ES-I3 (cell line): ENCODE measurements at regions not wholly inside any gene's neighbourhood (a gene's known extent, or its start where the extent isn't known, plus 50 kb on each side); places are given as distances from the start of the nearest gene placed in this dataset.
"Not testable (repeated sequence)": the region's sequence is repeated elsewhere in the genome, so short reads cannot be mapped to it uniquely, and the experiment has no call there.

ENCODE experiments used
- H3K36me3 ChIP-seq: 2 replicates; pipeline ENCODE4 v1.6.1; 2013; ENCODE audit warnings: mild to moderate bottlenecking, low read length, control low read depth, moderate library complexity; ENCODE audit not compliant: insufficient read depth
- H3K4me1 ChIP-seq: 2 replicates; pipeline ENCODE4 v1.6.1; 2013; ENCODE audit warnings: mild to moderate bottlenecking, control low read depth, low read length; ENCODE audit not compliant: insufficient read depth
- H3K9ac ChIP-seq: 2 replicates; pipeline ENCODE4 v1.6.1; 2013; ENCODE audit warnings: low read depth, mild to moderate bottlenecking, low read length, moderate library complexity
- H3K9me3 ChIP-seq: 2 replicates; pipeline ENCODE4 v1.6.1; 2013; ENCODE audit warnings: mild to moderate bottlenecking, low read length, moderate library complexity; ENCODE audit not compliant: control insufficient read depth, insufficient read depth

DNA sequence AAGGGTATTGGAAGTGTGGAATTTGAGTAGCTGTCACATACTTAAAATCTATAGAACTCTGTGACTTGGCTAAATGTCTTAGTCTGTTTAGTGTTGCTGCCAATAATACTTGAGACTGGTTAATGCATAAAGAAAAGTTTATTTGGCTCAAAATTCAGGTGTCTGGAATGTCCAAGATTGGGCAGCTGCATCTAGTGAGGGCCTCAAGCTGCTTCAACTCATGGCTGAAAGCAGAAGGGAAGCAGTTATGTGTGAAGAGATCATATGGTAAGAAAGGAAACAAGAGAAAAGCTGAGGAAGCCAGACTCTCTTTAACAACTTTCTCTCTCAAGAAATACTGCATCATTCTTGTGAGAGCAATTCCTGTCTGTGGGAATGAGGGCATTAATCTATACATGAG, 1043.3 kb upstream of the CDH6 start:
- Histone ChIP-seq H3K4me1 (no peaks in the 10 kb centered on the region), H3K9ac (no peak overlapping the region), H3K9me3 (no peaks in the 10 kb centered on the region), H3K36me3 (no peaks in the 10 kb centered on the region)

- no peak overlapping the region for H3K9ac ChIP-seq
- no peaks in the 10 kb centered on the region for H3K36me3 ChIP-seq
- no peaks in the 10 kb centered on the region for H3K4me1 ChIP-seq
- no peaks in the 10 kb centered on the region for H3K9me3 ChIP-seq
Measured at GRCh38 chr5:30149526-30149925, 1044.0 kb upstream of the CDH6 start.

- H3K9me3 ChIP-seq, result peaks cover under 1% of the 10 kb centered on the region; the same call in 1 of the 2 replicates
- H3K9ac ChIP-seq, result no peak overlapping the region
- no peaks in the 10 kb centered on the region for H3K4me1 ChIP-seq
- no peaks in the 10 kb centered on the region for H3K36me3 ChIP-seq
Measured at GRCh38 chr5:30147976-30148375, 1045.5 kb upstream of the CDH6 start.

- not testable (repeated sequence) for H3K9ac ChIP-seq, H3K4me1 ChIP-seq, H3K36me3 ChIP-seq, H3K9me3 ChIP-seq
Measured at GRCh38 chr5:30144059-30144458, 1049.4 kb upstream of the CDH6 start.

GRCh38 chr5:30142432-30142831, 1051.1 kb upstream of the CDH6 start:
- Histone ChIP-seq H3K9ac (no peak overlapping the region), H3K9me3 (peaks cover 10% of the 10 kb centered on the region), H3K4me1 (no peaks in the 10 kb centered on the region), H3K36me3 (no peaks in the 10 kb centered on the region)

DNA sequence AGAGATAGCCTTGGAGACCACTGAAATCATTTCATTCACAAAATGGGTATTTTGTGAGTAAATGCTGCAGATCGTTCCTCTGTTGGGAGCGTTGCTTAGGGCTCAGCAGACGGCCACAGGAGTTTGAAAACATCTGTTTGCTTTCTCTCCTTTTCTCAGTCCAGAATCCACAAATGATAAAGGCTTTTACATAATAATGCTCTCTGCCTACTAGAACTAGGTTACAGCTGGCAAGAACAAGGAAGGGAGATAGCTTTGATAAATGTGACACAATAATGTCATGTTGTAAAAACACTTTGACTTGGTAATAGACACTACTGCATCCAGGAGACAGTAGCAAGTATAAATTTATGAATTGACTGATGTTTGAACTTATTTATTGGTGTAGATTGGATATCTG, 1072.4 kb upstream of the CDH6 start:
- Histone ChIP-seq H3K9me3 (no peaks in the 10 kb centered on the region), H3K36me3 (no peaks in the 10 kb centered on the region), H3K4me1 (peaks cover 5% of the 10 kb centered on the region; the same call in 1 of the 2 replicates), H3K9ac (no peak overlapping the region)

GRCh38 chr5:30117135-30117534, 1076.4 kb upstream of the CDH6 start:
- H3K9me3 ChIP-seq, result no peaks in the 10 kb centered on the region
- H3K9ac ChIP-seq, result no peak overlapping the region
- H3K36me3 ChIP-seq, result no peaks in the 10 kb centered on the region
- H3K4me1 ChIP-seq, result peaks cover 5% of the 10 kb centered on the region; the same call in 1 of the 2 replicates

DNA sequence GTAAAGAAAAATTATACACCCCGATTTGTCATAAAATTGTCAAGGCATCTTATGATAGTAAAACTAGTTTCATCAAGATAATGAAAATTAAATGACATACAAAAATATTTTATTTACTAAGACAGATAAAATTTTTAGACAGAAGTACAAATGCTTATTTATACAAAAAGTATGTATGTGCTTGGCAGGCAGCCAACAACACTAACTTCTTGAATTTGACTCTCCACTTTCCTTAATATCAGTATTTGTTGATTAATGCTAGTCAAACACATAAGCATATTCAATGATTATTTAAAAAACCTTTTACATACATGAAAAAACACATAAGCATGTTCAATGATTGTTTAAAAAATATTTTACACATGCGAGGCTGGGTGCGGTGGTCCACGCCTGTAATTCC, 1079.9 kb upstream of the CDH6 start:
- no peak overlapping the region for H3K9ac ChIP-seq

DNA sequence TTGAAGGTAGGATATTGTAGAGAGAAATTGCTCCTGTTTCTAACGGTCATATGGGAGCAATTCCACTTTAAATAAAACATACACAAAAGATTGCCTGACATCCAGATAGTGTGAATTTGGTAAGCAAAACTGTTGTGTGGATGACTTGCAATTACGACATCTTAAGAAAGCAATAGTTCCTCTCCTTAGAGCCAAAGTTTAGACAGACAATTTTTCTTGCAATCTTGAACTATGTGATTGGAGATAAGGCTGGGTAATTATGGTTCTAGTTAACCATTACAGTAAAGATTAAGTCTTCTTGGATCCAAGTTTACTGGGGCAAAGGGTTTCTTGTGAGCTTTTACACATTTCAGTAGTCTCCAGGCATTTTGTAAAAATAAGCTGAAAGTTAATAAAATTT, 1080.6 kb upstream of the CDH6 start:
- Histone ChIP-seq H3K9me3 (no peaks in the 10 kb centered on the region), H3K9ac (no peak overlapping the region), H3K36me3 (no peaks in the 10 kb centered on the region), H3K4me1 (no peaks in the 10 kb centered on the region)

More for the DNA sequence above, 1079.9 kb upstream of the CDH6 start:
- H3K36me3 ChIP-seq, result no peaks in the 10 kb centered on the region
- H3K9me3 ChIP-seq, result no peaks in the 10 kb centered on the region
- no peaks in the 10 kb centered on the region for H3K4me1 ChIP-seq

GRCh38 chr5:30108051-30108450, 1085.4 kb upstream of the CDH6 start:
- Histone ChIP-seq H3K9ac (no peak overlapping the region), H3K9me3 (no peaks in the 10 kb centered on the region), H3K4me1 (no peaks in the 10 kb centered on the region), H3K36me3 (no peaks in the 10 kb centered on the region)

- H3K36me3 ChIP-seq, result no peaks in the 10 kb centered on the region
- H3K9ac ChIP-seq, result no peak overlapping the region
- no peaks in the 10 kb centered on the region for H3K4me1 ChIP-seq
Measured at GRCh38 chr5:30106596-30106995, 1086.9 kb upstream of the CDH6 start.

GRCh38 chr5:30104872-30105596, 1088.5 kb upstream of the CDH6 start:
- no peaks in the 10 kb centered on the region for H3K36me3 ChIP-seq
- no peaks in the 10 kb centered on the region for H3K9me3 ChIP-seq
- no peak overlapping the region for H3K9ac ChIP-seq
- H3K4me1 ChIP-seq, result peaks cover 8% of the 10 kb centered on the region; the same call in 1 of the 2 replicates

More at GRCh38 chr5:30106596-30106995, 1086.9 kb upstream of the CDH6 start:
- no peaks in the 10 kb centered on the region for H3K9me3 ChIP-seq

- H3K9me3 ChIP-seq, result no peaks in the 10 kb centered on the region
- H3K4me1 ChIP-seq, result peaks cover 13% of the 10 kb centered on the region; the same call in 1 of the 2 replicates
Measured at GRCh38 chr5:30103452-30104202, 1089.9 kb upstream of the CDH6 start.

DNA sequence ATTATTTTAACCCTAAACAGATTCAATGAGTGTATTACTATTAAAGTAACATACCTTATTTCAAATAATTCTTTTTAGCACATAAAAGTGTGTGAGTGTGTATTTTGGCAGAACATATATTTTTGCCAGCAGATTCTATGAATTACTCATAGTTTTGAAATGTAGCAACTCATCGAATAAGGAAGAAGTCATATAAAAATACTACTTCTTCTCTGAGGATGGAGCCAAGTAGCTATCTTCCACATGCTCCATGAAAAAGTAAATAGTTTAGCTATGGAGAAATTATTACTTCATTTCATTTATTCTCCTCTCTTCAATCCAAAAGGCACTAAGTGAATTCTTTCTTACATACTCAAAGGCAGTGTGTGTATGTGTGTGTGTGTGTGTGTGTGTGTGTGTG, 1090.4 kb upstream of the CDH6 start:
- peaks cover 13% of the 10 kb centered on the region; the same call in 1 of the 2 replicates for H3K4me1 ChIP-seq
- H3K9me3 ChIP-seq, result no peaks in the 10 kb centered on the region
- no peak overlapping the region for H3K9ac ChIP-seq
- no peaks in the 10 kb centered on the region for H3K36me3 ChIP-seq

More at GRCh38 chr5:30103452-30104202, 1089.9 kb upstream of the CDH6 start:
- Histone ChIP-seq H3K9ac (no peak overlapping the region), H3K36me3 (no peaks in the 10 kb centered on the region)

DNA sequence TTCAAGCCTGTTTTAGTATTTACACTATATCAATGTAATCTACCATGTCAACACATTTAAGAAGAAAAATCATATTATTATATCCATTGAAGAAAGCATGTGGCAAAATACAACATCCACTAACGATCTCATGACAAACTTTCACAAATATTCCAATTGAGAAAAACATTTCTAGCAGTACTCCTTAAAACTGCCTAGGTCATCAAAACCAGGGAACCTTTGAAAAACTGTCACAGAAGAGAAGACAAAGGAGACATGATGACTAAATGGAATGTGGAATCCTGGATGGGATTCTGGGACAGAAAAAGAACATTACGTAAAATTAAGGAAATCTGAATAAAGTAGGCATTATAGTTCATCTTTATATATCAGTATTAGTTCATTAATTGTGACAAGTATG, 1091.3 kb upstream of the CDH6 start:
- peaks cover 13% of the 10 kb centered on the region; the same call in 1 of the 2 replicates for H3K4me1 ChIP-seq
- no peak overlapping the region for H3K9ac ChIP-seq
- H3K36me3 ChIP-seq, result no peaks in the 10 kb centered on the region
- H3K9me3 ChIP-seq, result no peaks in the 10 kb centered on the region
